Lung (tissue), 11 donors: ENCODE measurements at regions not wholly inside any gene's neighbourhood (a gene's known extent, or its start where the extent isn't known, plus 50 kb on each side); places are given as distances from the start of the nearest gene placed in this dataset.

Source experiments
- ATAC-seq: fragments of 200-7000 bp; cut with Tn5 transposase; one replicate; pipeline ENCODE4 v1.9.1; 2020; ENCODE audit warnings: moderate number of reproducible peaks; ENCODE audit not compliant: insufficient read depth, low FRiP score
- DNase-seq, 3 donors: peaks; one replicate each; pipeline ENCODE4 v3.0.0-alpha.2; 2013 to 2017
- H3K27ac ChIP-seq, 2 donors: one replicate each; pipeline ENCODE4 v1.5.1; 2013; ENCODE audit warnings: mild to moderate bottlenecking in 2 of 2, moderate library complexity in 2 of 2, control low read depth in 1 of 2, inconsistent platforms in 1 of 2, low read depth in 1 of 2, low read length in 1 of 2
- H3K27me3 ChIP-seq, 3 donors: one replicate each; pipeline ENCODE4 v1.5.1; 2013; ENCODE audit warnings: low read length in 2 of 3; ENCODE audit not compliant: control insufficient read depth in 3 of 3, insufficient read depth in 3 of 3
- H3K36me3 ChIP-seq, 4 donors: one replicate each; pipeline ENCODE4 v1.5.1; 2013; ENCODE audit warnings: low read length in 4 of 4, mild to moderate bottlenecking in 1 of 4, moderate library complexity in 1 of 4; ENCODE audit not compliant: control insufficient read depth in 4 of 4, insufficient read depth in 4 of 4
- H3K4me1 ChIP-seq, 5 donors: one replicate each; pipeline ENCODE4 v1.5.1; 2013; ENCODE audit warnings: low read length in 5 of 5, mild to moderate bottlenecking in 2 of 5, moderate library complexity in 1 of 5; ENCODE audit not compliant: control insufficient read depth in 5 of 5, insufficient read depth in 5 of 5
- H3K4me3 ChIP-seq: one replicate; pipeline ENCODE4 v1.5.1; 2013; ENCODE audit warnings: mild to moderate bottlenecking, control low read depth, moderate library complexity
- H3K9ac ChIP-seq, 2 donors: one replicate each; pipeline ENCODE4 v1.5.1; 2013; ENCODE audit warnings: low read length in 2 of 2, control low read depth in 1 of 2; ENCODE audit not compliant: insufficient read depth in 1 of 2
- H3K9me3 ChIP-seq, 4 donors: one replicate each; pipeline ENCODE4 v1.5.1; 2013; ENCODE audit warnings: low read length in 3 of 4, mild to moderate bottlenecking in 1 of 4, moderate library complexity in 1 of 4; ENCODE audit not compliant: control insufficient read depth in 4 of 4, insufficient read depth in 3 of 4
- CTCF ChIP-seq: IDR thresholded peaks from 2 replicates; pipeline ENCODE4 v1.5.1; 2012; ENCODE audit warnings: mild to moderate bottlenecking; ENCODE audit errors: control extremely low read depth, extremely low read depth
- WGBS, 2 donors: extraction: QIAGEN DNeasy Blood & Tissue Kit; methylation state at CpG; one replicate each; pipeline ENCODE4 v1.1.7; 2013; 5-methylcytosine and 5-hydroxymethylcytosine counted together
- donor health status: control.
- donor health status: control.
- donor health status: Bipolar disorder and iron deficiency.
- donor health status: healthy.
- donor health status: DM: yes; HTN: yes; CAD: no.

DNA sequence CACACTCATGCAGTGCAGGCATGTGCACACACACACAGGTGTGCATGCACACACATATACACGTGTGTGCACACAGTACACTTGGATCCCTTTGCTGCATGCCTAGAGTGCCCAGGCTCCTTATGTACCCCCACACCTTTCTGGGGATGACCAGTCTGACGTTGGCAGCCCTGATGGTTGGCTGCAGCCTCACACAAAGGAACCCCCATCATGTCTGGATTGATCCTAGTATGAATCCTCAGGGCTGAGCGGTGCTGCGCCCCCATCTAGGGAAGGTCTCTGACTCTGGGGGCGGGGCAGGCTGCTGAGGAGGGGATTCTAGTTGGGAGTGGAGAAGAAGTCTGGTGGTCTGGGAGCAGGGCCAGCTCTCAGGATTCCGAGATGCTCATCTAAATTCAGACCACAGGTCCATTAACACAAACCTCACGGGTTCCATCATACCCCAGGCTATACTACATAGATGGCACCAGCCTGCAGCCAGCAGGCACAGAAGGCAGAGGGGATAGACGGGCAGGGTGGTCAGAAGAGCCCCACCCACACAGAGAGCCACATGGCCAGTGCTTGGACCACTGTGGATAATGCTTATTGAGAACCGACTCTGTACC is 50.5 kb upstream of the OLFM1 start:
- Histone ChIP-seq H3K36me3 (no peaks in the 10 kb centered on the region), H3K9me3 (peaks cover 0 to 3% (median 0%) of the 10 kb centered on the region in 4 donors), H3K27ac (no peak overlapping the region), H3K27me3 (peaks cover 0 to 10% (median 0%) of the 10 kb centered on the region in 3 donors), H3K4me3 (no peak overlapping the region), H3K9ac (no peak overlapping the region), H3K4me1 (no peaks in the 10 kb centered on the region)
- ATAC-seq (no peak), DNase-seq (no peak)
- WGBS, 2 donors: 75 to 84% methylated on average over 9 of the region's 9 CpGs
- TF ChIP-seq CTCF: no peak

- Histone ChIP-seq H3K27me3 (peaks cover 0 to 10% (median 0%) of the 10 kb centered on the region in 3 donors), H3K36me3 (no peaks in the 10 kb centered on the region), H3K9me3 (peaks cover 0 to 3% (median 0%) of the 10 kb centered on the region in 4 donors), H3K4me3 (no peak overlapping the region), H3K27ac (no peak overlapping the region), H3K9ac (no peak overlapping the region), H3K4me1 (no peaks in the 10 kb centered on the region)
- TF ChIP-seq CTCF: no peak
- WGBS, 2 donors: 70 to 78% methylated on average over 20 of the region's 20 CpGs
- no peak for ATAC-seq
- no peak for DNase-seq
Measured at GRCh38 chr9:135037521-135038250, 49.8 kb upstream of the OLFM1 start.
